Right ventricle myocardium superior (tissue), 1 donor: ENCODE measurements at regions not wholly inside any gene's neighbourhood (a gene's known extent, or its start where the extent isn't known, plus 50 kb on each side); places are given as distances from the start of the nearest gene placed in this dataset.

Source experiments
- ATAC-seq: fragments of 200-7000 bp; cut with Tn5 transposase; one replicate; pipeline ENCODE4 v1.9.1; 2020; ENCODE audit warnings: mild to moderate bottlenecking; ENCODE audit not compliant: poor library complexity
- DNase-seq: peaks from one replicate; pipeline ENCODE4 v3.0.0-alpha.2; 2020
- intact Hi-C: fragments of 100-400 bp; cut with DNase I; formaldehyde crosslinking; loops from one replicate; pipeline ENCODE4 v1.11.2; 2022
- donor health status: DM: no; HTN: yes; CAD: no; lungs with severe emphysema.

DNA sequence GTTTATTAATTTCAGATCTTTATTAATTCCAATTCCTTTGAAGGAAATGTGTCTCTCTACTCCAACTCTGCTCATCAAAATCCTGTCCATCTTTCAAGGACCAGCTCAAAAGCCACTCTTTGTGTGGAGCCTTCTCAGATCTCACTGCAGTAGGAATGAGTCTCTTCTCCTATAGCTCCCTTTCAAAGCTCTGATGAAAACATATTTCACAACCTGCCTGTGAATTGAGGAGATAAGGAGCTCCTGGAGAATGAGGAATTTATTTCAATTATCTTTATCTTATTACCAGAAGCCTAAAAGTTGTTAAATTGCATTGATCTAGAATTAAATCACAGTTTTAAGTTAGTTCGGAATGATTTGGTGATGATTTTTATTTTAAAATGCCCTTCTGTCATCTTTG, 92.6 kb upstream of the TRPC3 start:
- intact Hi-C loops: no loop called here
- DNase-seq: no peak

DNA sequence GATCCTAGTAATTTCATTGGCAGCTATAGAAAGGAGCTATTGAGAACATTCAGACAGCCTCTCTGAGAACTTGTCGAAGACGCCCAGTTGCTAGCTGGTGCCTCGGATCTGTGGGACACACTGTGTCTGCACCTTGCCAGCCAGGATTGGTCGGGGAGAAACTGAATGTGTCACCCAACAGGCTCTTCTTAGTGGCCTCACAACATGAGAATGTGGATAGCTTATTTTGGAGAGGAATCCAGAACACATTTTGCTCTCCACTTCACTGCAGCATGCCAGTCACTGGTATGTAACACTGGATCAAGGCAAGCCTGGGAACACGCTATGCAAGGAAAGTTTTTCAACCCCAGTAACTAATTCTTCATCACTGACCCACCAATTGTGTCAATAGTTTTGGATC, 89.5 kb upstream of the TRPC3 start:
- intact Hi-C loops: no loop called here
- DNase-seq (no peak), ATAC-seq (peak; percentile 57)

More for the DNA sequence above, 92.6 kb upstream of the TRPC3 start:
- no peak for ATAC-seq

GRCh38 chr4:122038896-122039295, 87.0 kb upstream of the TRPC3 start:
- ATAC-seq: no peak
- DNase-seq: no peak
- intact Hi-C loops: no loop called here

GRCh38 chr4:122034619-122035018, 82.8 kb upstream of the TRPC3 start:
- ATAC-seq (no peak), DNase-seq (no peak)
- intact Hi-C loops: no loop called here

GRCh38 chr4:122027203-122027602, 75.3 kb upstream of the TRPC3 start:
- DNase-seq (no peak), ATAC-seq (no peak)
- intact Hi-C loops: no loop called here

DNA sequence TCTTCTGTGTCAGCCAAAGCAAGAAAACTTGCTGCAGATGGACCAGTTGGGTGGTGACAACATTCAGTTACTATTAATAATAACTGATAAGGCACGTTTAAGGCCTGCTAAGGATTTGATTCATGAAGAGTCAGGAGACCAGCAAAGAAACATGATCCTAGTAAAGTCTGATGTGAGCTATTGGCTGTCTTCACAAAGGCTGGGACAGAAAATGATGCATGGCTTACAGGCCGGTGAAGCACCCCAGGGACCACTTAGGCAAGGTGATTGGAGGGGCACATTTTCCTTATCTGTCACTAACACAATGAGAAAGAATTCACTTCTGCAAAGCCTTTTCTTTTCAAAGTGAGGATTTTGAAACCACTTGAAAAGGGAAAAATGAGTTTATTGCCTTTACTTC, 65.4 kb upstream of the TRPC3 start:
- intact Hi-C loops: no loop called here
- ATAC-seq: peak; percentile 48
- DNase-seq: no peak

DNA sequence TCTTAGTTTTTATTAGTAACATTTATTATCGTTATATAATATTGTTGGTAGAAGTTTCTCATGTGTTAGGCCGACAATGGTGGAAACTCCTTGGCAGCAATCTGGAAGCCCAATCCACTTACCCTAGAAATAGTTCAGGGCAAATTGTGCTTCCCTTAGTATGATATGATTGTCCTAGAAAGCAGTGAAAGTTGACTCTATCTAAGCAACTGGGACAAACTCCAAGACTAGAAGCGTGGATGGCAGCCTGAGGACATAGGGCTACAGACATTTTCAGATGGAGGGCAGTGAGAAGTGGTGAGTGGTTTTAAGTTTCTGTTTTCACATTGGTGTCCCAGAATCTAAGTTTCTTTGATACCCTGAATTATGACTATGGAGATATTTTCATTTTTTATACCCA, 63.3 kb upstream of the TRPC3 start:
- ATAC-seq (peak; percentile 46), DNase-seq (no peak)
- intact Hi-C loops: no loop called here

DNA sequence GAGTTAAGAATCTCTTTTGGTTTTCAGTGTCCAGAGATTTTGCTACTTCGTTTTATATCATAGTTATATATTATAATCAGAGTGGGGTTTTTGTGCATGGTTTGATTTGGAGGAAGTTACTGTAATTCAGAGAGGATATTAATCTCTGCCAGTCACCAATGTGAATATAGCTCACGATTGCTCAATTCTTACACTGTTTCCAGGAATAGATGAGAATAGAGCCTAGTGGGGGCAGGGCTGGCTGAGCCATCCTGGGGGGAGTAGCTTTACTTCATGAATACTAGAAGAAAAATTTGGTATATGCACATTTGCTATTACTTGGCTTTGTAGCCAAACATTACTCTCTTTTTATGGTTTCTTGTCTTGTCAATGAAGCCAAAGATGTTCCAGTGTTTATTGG, 60.9 kb upstream of the TRPC3 start:
- ATAC-seq (no peak), DNase-seq (no peak)
- intact Hi-C loops: no loop called here

DNA sequence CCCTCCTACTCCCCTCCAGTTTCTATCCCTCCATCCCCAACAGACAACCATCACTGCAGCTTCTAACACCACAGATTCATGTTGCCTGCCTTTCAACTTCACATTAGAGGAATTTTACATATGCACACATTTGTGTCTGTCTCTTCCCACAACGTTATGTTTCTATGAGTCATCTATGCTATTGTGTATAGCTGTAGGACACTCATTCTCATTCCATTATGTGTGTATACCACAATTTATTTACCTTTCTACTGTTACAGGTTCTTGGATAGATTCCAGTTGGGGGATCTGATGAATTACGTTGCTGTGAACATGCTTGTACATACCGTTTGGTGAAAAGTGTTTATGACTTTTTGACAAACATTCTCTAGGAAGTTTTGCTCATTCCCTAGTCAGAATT, 58.8 kb upstream of the TRPC3 start:
- no peak for ATAC-seq
- intact Hi-C loops: no loop called here
- no peak for DNase-seq

DNA sequence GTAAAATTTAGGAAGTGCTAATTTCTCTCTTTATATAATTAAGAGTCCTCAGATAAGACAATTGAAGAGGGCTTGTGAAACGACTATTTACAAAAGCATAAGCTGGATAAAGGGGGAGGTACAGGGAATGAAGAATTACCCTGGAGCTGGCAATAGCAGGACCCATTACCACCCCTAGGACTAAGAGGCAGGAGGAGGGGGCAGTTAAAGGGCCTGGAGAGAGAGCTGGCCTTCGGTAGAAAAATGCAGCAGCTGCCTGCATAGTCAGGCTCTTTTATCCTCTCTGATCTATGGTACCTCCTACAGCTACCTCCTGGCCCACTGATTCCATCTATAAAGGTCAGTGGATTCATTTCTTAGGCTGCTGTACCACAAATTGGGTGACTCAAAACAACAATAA, 57.7 kb upstream of the TRPC3 start:
- ATAC-seq: no peak
- intact Hi-C loops: no loop called here

DNA sequence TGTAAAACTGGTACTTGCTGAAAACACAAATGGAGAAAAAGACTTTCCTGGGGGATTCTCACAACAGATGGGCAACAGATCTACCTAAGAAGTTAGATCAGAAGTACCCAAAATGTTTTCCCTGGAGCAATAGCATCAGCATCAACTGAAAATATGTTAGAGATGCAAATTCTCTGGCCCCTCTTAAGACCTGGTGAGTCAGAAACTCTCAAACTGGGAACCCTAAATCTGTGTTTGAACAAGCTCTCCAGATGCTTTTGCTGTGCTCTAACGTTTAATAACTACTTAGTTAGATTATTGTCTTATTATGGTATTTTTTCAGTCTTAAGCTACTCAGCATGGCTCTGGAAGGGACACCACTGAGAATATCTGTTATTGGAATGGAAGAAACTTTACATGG, 55.2 kb upstream of the TRPC3 start:
- DNase-seq (no peak), ATAC-seq (no peak)
- intact Hi-C loops: no loop called here

More for the DNA sequence above, 57.7 kb upstream of the TRPC3 start:
- DNase-seq: no peak

GRCh38 chr4:122005064-122005755, 53.4 kb upstream of the TRPC3 start:
- DNase-seq: no peak
- intact Hi-C loops: no loop called here
- peak; percentile 31 for ATAC-seq

- DNase-seq: no peak
- intact Hi-C loops: no loop called here
- ATAC-seq: no peak
Observed at GRCh38 chr4:122003335-122003734, 51.5 kb upstream of the TRPC3 start.
